Transverse colon (tissue), 4 donors: ENCODE measurements at regions not wholly inside any gene's neighbourhood (a gene's known extent, or its start where the extent isn't known, plus 50 kb on each side); places are given as distances from the start of the nearest gene placed in this dataset.

Experiments
- DNase-seq: peaks from one replicate; pipeline ENCODE4 v3.0.0-alpha.2; 2019
- H3K27ac ChIP-seq, 4 donors: fragments of 200-600 bp; sonication (generic); 2 replicates each; pipeline ENCODE4 v1.5.1; 2016 to 2018; ENCODE audit warnings: inconsistent platforms in 4 of 4
- H3K27me3 ChIP-seq: fragments of 200-600 bp; sonication (generic); 2 replicates; pipeline ENCODE4 v1.5.1; 2017; ENCODE audit warnings: inconsistent platforms
- H3K36me3 ChIP-seq, 4 donors: fragments of 200-600 bp; sonication (generic); 2 replicates each; pipeline ENCODE4 v1.5.1; 2017 to 2019; ENCODE audit warnings: inconsistent platforms in 4 of 4
- H3K4me1 ChIP-seq, 4 donors: fragments of 200-600 bp; sonication (generic); 2 replicates each; pipeline ENCODE4 v1.5.1; 2017 to 2020; ENCODE audit warnings: inconsistent platforms in 4 of 4
- H3K4me3 ChIP-seq, 4 donors: fragments of 200-600 bp; sonication (generic); 1 replicate in 1 of 4; 2 replicates in 3 of 4; pipeline versions ENCODE4 v1.5.1 to v1.6.1; 2017 to 2019; ENCODE audit warnings: inconsistent platforms in 4 of 4
- H3K9me3 ChIP-seq, 2 donors: fragments of 200-600 bp; sonication (generic); 2 replicates each; pipeline ENCODE4 v1.5.1; 2017 to 2019; ENCODE audit warnings: inconsistent platforms in 2 of 2
- EP300 ChIP-seq: sonication (generic); formaldehyde crosslinking; IDR thresholded peaks from one replicate; pipeline ENCODE4 v1.6.1; 2017; ENCODE audit warnings: antibody characterized with exemption, low read depth
- POLR2A ChIP-seq: fragments of 450-650 bp; IDR thresholded peaks from one replicate; pipeline ENCODE4 v1.6.1; 2016; ENCODE audit warnings: antibody characterized with exemption, mild to moderate bottlenecking, moderate library complexity
- POLR2AphosphoS5 ChIP-seq, 3 donors: sonication (generic); formaldehyde crosslinking; IDR thresholded peaks; one replicate each; pipeline ENCODE4 v1.6.1; 2016; ENCODE audit warnings: antibody characterized with exemption in 3 of 3
- WGBS, 2 donors: methylation state at CpG; one replicate each; pipeline ENCODE4 v1.1.5; 2018; ENCODE audit warnings: low coverage in 1 of 2; 5-methylcytosine and 5-hydroxymethylcytosine counted together
- in situ Hi-C, 4 donors: fragments of 200-750 bp; cut with MboI; loops; one replicate each; pipeline versions ENCODE4 v1.15.0 to v1.15.1; 2017; ENCODE audit warnings: low sequenced_read_pairs in 3 of 4, low pct_ligation_motif_present in 1 of 4, low pct_unique_long_range_greater_than_20kb in 1 of 4
- intact Hi-C: fragments of 100-400 bp; cut with DNase I; formaldehyde crosslinking; loops from one replicate; pipeline ENCODE4 v1.15.1; 2023; ENCODE audit warnings: low total_unique reads
- TF ChIP-seq, protein P1 (sequence below), 5 experiments: fragments of 200-600 bp in 3 of 5; fragments of 450-650 bp in 2 of 5; sonication (generic) in 3 of 5; IDR thresholded peaks; 1 replicate in 2 of 5; 2 replicates in 3 of 5; pipeline ENCODE4 v1.5.1; 2016 to 2017; ENCODE audit warnings: antibody characterized with exemption in 5 of 5, inconsistent platforms in 3 of 5, mild to moderate bottlenecking in 2 of 5, moderate library complexity in 1 of 5

DNA sequence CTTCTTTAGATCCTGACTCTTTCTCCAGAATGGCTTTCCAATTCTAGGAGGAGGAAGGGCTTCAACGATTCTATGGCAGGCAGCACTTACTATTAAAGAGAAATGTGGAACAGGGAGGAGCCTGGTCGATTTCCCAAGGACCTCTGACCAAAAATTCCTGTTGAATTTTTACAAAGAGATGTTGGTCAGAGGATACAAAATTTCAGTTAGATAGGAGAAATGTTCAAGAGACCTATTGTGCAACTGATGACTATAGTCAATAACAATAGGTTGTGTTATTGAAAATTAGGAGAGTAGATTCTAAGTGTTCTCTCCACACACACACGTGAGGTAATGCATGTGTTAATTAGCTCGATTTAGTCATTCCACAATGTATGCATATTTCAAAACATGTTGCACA, 130.1 kb upstream of the TNFAIP3 start:
- Histone ChIP-seq H3K27ac (no peak overlapping the region), H3K9me3 (no peaks in the 10 kb centered on the region), H3K36me3 (no peaks in the 10 kb centered on the region), H3K4me3 (no peak overlapping the region), H3K27me3 (no peaks in the 10 kb centered on the region), H3K4me1 (peaks cover 0 to 27% (median 4%) of the 10 kb centered on the region in 4 donors)
- 73 to 78% methylated on average over 3 to 4 of the region's 4 CpGs for WGBS, 2 donors
- TF ChIP-seq EP300 = no peak
- no peak for TF ChIP-seq POLR2AphosphoS5 (IDR thresholded peaks at IDR 0.05)
- TF ChIP-seq, protein P1, sequence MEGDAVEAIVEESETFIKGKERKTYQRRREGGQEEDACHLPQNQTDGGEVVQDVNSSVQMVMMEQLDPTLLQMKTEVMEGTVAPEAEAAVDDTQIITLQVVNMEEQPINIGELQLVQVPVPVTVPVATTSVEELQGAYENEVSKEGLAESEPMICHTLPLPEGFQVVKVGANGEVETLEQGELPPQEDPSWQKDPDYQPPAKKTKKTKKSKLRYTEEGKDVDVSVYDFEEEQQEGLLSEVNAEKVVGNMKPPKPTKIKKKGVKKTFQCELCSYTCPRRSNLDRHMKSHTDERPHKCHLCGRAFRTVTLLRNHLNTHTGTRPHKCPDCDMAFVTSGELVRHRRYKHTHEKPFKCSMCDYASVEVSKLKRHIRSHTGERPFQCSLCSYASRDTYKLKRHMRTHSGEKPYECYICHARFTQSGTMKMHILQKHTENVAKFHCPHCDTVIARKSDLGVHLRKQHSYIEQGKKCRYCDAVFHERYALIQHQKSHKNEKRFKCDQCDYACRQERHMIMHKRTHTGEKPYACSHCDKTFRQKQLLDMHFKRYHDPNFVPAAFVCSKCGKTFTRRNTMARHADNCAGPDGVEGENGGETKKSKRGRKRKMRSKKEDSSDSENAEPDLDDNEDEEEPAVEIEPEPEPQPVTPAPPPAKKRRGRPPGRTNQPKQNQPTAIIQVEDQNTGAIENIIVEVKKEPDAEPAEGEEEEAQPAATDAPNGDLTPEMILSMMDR (IDR thresholded peaks at IDR 0.05) = no peak
- no peak for DNase-seq
- in situ Hi-C loops = no loop called here
- intact Hi-C loops = no loop called here

DNA sequence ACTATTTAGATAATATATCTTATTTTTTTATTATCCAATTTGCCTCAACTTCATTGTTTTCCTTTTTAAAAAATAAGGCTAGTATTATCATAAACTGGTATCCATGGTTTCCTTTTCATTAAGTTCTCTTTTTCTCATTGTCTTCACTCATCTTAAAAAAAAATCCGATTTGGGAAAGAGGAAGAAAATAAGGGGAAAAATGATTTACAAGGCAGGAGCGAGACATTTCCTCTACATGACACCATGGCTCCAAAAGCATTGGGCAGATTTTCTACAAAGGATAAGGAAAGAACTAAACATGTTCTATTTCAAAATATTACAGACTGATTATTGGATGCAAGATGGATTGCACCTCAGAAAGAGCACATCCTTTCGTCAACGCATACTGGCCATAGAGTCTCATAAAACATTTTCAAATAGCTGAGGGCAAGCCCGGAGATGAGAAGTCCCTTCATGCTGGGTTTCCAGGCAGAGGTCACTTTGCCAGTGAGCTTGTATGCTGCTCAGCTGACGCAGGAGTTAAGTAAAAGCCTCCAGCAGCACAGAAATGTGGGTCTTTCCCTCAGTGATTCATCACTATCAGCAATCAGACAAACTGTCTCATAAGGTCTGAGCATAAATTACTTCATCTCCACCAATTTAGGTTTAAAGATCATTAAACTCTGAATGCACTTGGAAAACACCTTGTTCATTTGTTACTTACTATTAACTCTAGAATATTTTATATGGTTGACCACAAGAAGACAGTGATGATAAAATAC, 129.0 kb upstream of the TNFAIP3 start:
- in situ Hi-C loops (no loop called here), intact Hi-C loops (no loop called here)
- TF ChIP-seq POLR2A (no peak), EP300 (no peak), POLR2AphosphoS5 (IDR thresholded peaks at IDR 0.05) (no peak)
- TF ChIP-seq, protein P1 (IDR thresholded peaks at IDR 0.05) = no peak
- Histone ChIP-seq H3K27ac (no peak overlapping the region), H3K4me1 (peaks cover 0 to 17% (median 4%) of the 10 kb centered on the region in 4 donors), H3K27me3 (no peaks in the 10 kb centered on the region), H3K36me3 (no peaks in the 10 kb centered on the region), H3K9me3 (no peaks in the 10 kb centered on the region), H3K4me3 (no peak overlapping the region)
- WGBS, 2 donors = 73% methylated on average over 5 to 6 of the region's 6 CpGs
- no peak for DNase-seq

DNA sequence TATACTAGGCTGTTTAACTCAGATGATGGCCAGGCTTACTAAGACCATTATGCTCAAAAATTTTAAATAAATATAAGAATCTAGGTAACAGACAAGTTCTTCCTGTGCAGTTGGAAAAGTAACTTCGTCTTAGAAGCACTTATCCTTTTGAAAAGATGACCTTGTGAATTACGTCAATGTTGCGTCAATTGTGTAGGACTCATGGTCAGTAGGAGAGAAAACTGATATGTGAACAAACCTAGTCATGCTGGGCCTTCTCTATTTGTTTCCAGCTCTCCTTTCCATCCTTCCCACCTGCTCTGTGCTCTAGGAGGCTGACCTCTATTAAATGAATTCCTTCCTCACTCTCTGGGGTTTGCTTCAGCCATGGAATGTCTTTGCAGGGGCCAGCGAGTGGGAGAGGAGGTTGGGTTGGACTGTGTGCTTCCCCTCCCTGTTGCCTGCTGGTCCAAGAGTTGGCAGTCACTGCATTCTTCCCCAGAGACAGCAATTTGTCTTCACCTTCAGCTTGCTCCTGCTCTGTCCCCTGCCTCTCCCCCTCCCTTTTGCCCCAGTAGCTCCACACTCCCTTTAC, 128.0 kb upstream of the TNFAIP3 start:
- no peak overlapping the region for H3K4me3 ChIP-seq
- WGBS, 2 donors = 91 to 100% methylated on average over 3 to 4 of the region's 4 CpGs
- H3K9me3 ChIP-seq = no peaks in the 10 kb centered on the region
- peaks cover 0 to 13% (median 4%) of the 10 kb centered on the region in 4 donors for H3K4me1 ChIP-seq
- intact Hi-C loops (no loop called here), in situ Hi-C loops (no loop called here)
- DNase-seq = no peak
- no peak overlapping the region for H3K27ac ChIP-seq
- TF ChIP-seq EP300 (no peak), POLR2AphosphoS5 (IDR thresholded peaks at IDR 0.05) (no peak), POLR2A (no peak)
- TF ChIP-seq, protein P1 (IDR thresholded peaks at IDR 0.05) = no peak
- H3K36me3 ChIP-seq = no peaks in the 10 kb centered on the region
- no peaks in the 10 kb centered on the region for H3K27me3 ChIP-seq

DNA sequence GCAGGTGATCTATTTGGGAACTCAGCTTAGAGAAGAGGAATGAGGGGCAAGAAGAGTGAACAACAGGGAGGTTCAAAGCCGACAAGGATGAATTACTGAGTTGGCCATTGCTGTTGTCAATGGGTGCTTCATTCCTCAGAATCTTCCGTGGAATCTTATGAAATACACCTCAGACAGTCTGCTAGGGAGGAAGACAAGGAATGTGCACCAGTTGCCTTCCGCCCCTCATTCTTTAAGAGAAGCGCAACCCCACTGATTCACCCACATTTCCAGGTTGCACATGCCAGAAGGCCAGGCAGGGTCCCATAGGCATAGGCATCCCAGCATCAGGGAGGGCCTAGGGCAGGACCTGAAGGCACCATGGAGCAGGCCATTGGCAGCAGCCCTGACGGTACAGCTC, 127.5 kb upstream of the TNFAIP3 start:
- Histone ChIP-seq H3K9me3 (no peaks in the 10 kb centered on the region), H3K27ac (no peak overlapping the region), H3K4me1 (peaks cover 0 to 8% (median 2%) of the 10 kb centered on the region in 4 donors), H3K27me3 (no peaks in the 10 kb centered on the region), H3K36me3 (no peaks in the 10 kb centered on the region), H3K4me3 (no peak overlapping the region)
- in situ Hi-C loops (no loop called here), intact Hi-C loops (no loop called here)
- DNase-seq = no peak
- TF ChIP-seq, protein P1 (IDR thresholded peaks at IDR 0.05) = no peak
- TF ChIP-seq POLR2AphosphoS5 (IDR thresholded peaks at IDR 0.05) (no peak), EP300 (no peak), POLR2A (no peak)
- 89 to 100% methylated on average over 2 to 5 of the region's 5 CpGs for WGBS, 2 donors
